ENCODE measurements at regions not wholly inside any gene's neighbourhood (a gene's known extent, or its start where the extent isn't known, plus 50 kb on each side); places are given as distances from the start of the nearest gene placed in this dataset.

DNA sequence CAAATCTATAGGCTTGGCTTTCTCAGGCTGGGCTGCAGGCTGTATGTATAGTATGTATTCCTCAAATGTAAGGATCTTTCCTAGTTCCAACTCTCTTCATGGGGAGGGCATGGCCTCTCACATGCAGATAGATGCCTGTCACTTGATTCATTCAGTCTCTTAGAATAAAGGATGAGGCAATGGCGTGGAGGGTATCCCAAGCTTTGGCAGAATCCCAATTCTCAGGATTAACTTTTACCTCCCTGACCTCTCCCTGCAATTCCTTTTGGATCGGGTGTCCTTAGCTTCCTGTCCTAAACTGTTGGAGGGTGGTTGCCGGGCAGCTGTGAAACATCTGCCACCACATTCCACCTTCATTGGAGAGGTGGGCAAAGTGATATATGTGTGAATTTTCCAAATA, 80.3 kb downstream of the INSIG2 start:
- DNase-seq (ENCODE audit: low read depth in 4 of 4, low spot score in 1 of 4) = no peak

GRCh38 chr2:118167026-118167425, 78.8 kb downstream of the INSIG2 start:
- DNase-seq (ENCODE audit: low read depth in 4 of 4, low spot score in 1 of 4) = no peak

GRCh38 chr2:118166242-118166641, 78.0 kb downstream of the INSIG2 start:
- DNase-seq (ENCODE audit: low read depth in 4 of 4, low spot score in 1 of 4) = no peak

GRCh38 chr2:118165595-118165994, 77.3 kb downstream of the INSIG2 start:
- no peak for DNase-seq (ENCODE audit: low read depth in 4 of 4, low spot score in 1 of 4)
